ENCODE measurements at regions not wholly inside any gene's neighbourhood (a gene's known extent, or its start where the extent isn't known, plus 50 kb on each side); places are given as distances from the start of the nearest gene placed in this dataset.

DNA sequence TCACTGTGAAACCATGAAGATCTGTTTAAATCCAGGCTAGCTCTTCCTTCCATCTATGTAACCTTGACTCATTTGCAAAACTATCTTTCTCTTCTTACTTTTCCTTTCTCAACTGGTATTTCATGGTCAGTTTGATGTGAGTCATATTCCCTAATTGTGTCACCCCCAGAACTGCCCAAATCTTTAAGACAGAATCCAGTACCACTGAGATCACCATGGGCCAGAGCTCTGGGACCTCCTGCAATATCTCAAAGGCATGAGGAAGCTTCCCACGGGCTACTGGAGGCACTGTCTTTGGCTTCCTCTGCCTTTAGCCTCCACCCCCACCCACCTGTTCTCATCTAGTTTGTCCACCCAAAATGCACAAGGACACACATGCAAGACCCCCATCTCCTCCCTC is 274.4 kb upstream of the FMN2 start:
- POLR2A ChIA-PET = no interaction called here
- no peak for DNase-seq (ENCODE audit: extremely low spot score)
- no peak for TF ChIP-seq CTCF (IDR thresholded peaks at IDR 0.05; ENCODE audit: control extremely low read depth, extremely low read depth, low read depth, missing control alignments)
- CTCF ChIA-PET = interaction anchor here (1.0 to 2.4 kb wide), 2 partner anchors 10 to 14 kb away, joined by 3 to 6 read pairs; no protein-coding TSS in a partner anchor

DNA sequence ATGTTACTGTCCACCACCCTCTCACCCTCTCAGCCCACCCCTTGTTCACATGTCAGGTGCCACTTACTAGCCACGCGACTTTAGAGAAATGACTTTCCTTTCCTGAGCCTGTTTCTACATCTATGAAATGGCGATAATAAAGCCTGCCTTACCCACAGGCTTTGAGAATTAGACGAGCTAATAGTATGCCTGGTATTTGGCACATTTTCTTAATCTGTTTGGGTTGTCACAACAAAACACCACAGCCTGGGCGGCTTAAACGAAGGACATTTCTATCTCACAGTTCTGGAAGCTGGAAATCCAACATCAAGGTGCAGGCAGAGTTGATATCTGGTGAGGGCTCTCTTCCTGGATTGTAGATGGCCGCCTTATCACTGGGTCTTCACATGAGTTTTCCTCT is 273.9 kb upstream of the FMN2 start:
- ChIA-PET POLR2A (no interaction called here), CTCF (interaction anchor here (1.0 to 2.4 kb wide), 2 partner anchors 10 to 14 kb away, joined by 3 to 6 read pairs; no protein-coding TSS in a partner anchor)
- no peak for TF ChIP-seq CTCF (IDR thresholded peaks at IDR 0.05; ENCODE audit: control extremely low read depth, extremely low read depth, low read depth, missing control alignments)
- DNase-seq (ENCODE audit: extremely low spot score) = no peak

- DNase-seq (ENCODE audit: extremely low spot score) = no peak
- ChIA-PET CTCF (interaction anchor here (0.9 to 2.4 kb wide), 4 partner anchors 10 to 18 kb away, joined by 3 to 6 read pairs (median 4); no protein-coding TSS in a partner anchor), POLR2A (no interaction called here)
- no peak for TF ChIP-seq CTCF (IDR thresholded peaks at IDR 0.05; ENCODE audit: control extremely low read depth, extremely low read depth, low read depth, missing control alignments)
Measured at GRCh38 chr1:239819096-239819495, 272.6 kb upstream of the FMN2 start.

DNA sequence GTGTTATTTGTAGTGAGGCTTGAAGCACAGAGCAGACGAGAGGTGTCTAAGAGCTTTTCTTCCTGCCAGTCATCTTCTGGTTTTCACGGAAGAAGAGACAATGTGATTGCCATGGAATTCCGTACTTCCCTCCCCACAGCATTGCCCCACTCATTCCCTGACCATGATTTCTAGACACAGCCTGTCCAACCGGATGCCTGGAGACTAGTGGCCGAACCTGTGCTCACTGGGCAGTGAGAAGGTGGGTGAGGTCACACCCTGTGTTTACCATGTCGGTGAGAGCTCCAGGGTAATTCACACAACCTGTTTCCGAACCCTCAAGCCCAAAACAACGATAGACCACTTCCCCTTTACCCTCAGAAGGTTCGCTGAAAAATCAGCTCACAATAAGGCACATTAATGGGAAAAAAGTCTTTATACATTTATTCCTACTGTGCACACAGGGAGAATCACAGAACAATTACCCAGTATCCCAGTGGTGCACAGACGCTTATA is 271.9 kb upstream of the FMN2 start:
- TF ChIP-seq CTCF (IDR thresholded peaks at IDR 0.05; ENCODE audit: control extremely low read depth, extremely low read depth, low read depth, missing control alignments) = no peak
- no peak for DNase-seq (ENCODE audit: extremely low spot score)
- POLR2A ChIA-PET = no interaction called here
- CTCF ChIA-PET = interaction anchor here (0.9 to 1.4 kb wide), 2 partner anchors 12 to 19 kb away, joined by 3 to 6 read pairs; no protein-coding TSS in a partner anchor

DNA sequence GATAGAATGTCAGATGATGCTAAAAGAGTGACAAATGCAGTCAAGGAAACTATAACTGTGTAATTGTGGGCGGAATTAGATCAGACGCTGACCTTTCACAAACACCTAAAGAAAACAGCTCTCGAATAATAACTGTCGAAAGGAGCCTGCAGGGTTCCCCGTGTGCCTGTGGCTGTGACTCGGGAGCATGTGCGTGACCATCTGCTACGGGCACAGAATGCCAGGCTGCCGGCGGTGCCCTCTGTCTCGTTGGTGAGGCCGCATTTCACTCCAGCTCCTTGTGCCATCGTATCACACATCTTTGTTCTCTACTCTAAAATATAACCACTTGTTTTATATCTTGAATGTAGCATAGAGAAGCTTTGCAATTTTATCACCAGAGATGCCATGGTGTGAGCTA is 267.8 kb upstream of the FMN2 start:
- DNase-seq (ENCODE audit: extremely low spot score) = no peak
- CTCF ChIA-PET = no interaction called here
- POLR2A ChIA-PET = no interaction called here
- no peak for TF ChIP-seq CTCF (IDR thresholded peaks at IDR 0.05; ENCODE audit: control extremely low read depth, extremely low read depth, low read depth, missing control alignments)

- ChIA-PET CTCF (no interaction called here), POLR2A (no interaction called here)
- DNase-seq (ENCODE audit: extremely low spot score) = no peak
Measured at GRCh38 chr1:239826211-239826610, 265.5 kb upstream of the FMN2 start.

More at GRCh38 chr1:239826211-239826610, 265.5 kb upstream of the FMN2 start:
- no peak for TF ChIP-seq CTCF (IDR thresholded peaks at IDR 0.05; ENCODE audit: control extremely low read depth, extremely low read depth, low read depth, missing control alignments)

Data from GM10248 (cell line).